ENCODE measurements at regions not wholly inside any gene's neighbourhood (a gene's known extent, or its start where the extent isn't known, plus 50 kb on each side); places are given as distances from the start of the nearest gene placed in this dataset.

- Histone ChIP-seq H3K27me3 (no peaks in the 10 kb centered on the region), H3K36me3 (replicated peaks in 1 of 2) (no peaks in the 10 kb centered on the region), H3K4me1 (replicated peaks in 1 of 2) (no peaks in the 10 kb centered on the region), H3K4me3 (no peak overlapping the region), H3K27ac (no peak overlapping the region), H3K9me3 (replicated peaks in 1 of 3) (no peaks in the 10 kb centered on the region)
- DNase-seq = no peak
- intact Hi-C loops (cut with DNase I) = no loop called here
- WGBS, 4 donors = 57 to 74% (median 67%) methylated on average over 10 of the region's 10 CpGs
- TF ChIP-seq CTCF (IDR thresholded peaks at IDR 0.05) (no peak), POLR2A (IDR thresholded peaks at IDR 0.05) (no peak)
Observed at GRCh38 chr14:30297876-30298795, 260.8 kb upstream of the G2E3 start.

GRCh38 chr14:30299915-30300314 is 259.0 kb upstream of the G2E3 start:
- WGBS, 4 donors = 71 to 77% (median 75%) methylated on average over 8 of the region's 8 CpGs
- intact Hi-C loops (cut with DNase I) = no loop called here
- H3K27ac ChIP-seq = no peak overlapping the region

GRCh38 chr14:30303350-30303749 is 255.6 kb upstream of the G2E3 start:
- intact Hi-C loops (cut with DNase I) = no loop called here
- no peaks in the 10 kb centered on the region for H3K9me3 ChIP-seq (replicated peaks in 1 of 3)
- H3K27me3 ChIP-seq = no peaks in the 10 kb centered on the region
- no peak for TF ChIP-seq CTCF (IDR thresholded peaks at IDR 0.05)
- no peak for TF ChIP-seq POLR2A (IDR thresholded peaks at IDR 0.05)
- no peaks in the 10 kb centered on the region for H3K36me3 ChIP-seq (replicated peaks in 1 of 2)
- no peak for DNase-seq
- 71 to 75% (median 73%) methylated on average over 1 of the region's 1 CpG for WGBS, 4 donors
- H3K4me1 ChIP-seq (replicated peaks in 1 of 2) = no peaks in the 10 kb centered on the region
- H3K4me3 ChIP-seq = no peak overlapping the region
- no peak overlapping the region for H3K27ac ChIP-seq

More at GRCh38 chr14:30299915-30300314, 259.0 kb upstream of the G2E3 start:
- DNase-seq = no peak
- TF ChIP-seq CTCF (IDR thresholded peaks at IDR 0.05) = no peak
- no peak for TF ChIP-seq POLR2A (IDR thresholded peaks at IDR 0.05)
- Histone ChIP-seq H3K4me3 (no peak overlapping the region), H3K36me3 (replicated peaks in 1 of 2) (no peaks in the 10 kb centered on the region), H3K4me1 (replicated peaks in 1 of 2) (no peaks in the 10 kb centered on the region), H3K27me3 (no peaks in the 10 kb centered on the region), H3K9me3 (replicated peaks in 1 of 3) (no peaks in the 10 kb centered on the region)

- Histone ChIP-seq H3K27ac (no peak overlapping the region), H3K4me1 (replicated peaks in 1 of 2) (no peaks in the 10 kb centered on the region), H3K27me3 (no peaks in the 10 kb centered on the region), H3K36me3 (replicated peaks in 1 of 2) (no peaks in the 10 kb centered on the region), H3K9me3 (replicated peaks in 1 of 3) (no peaks in the 10 kb centered on the region), H3K4me3 (no peak overlapping the region)
- intact Hi-C loops (cut with DNase I) = no loop called here
- no peak for DNase-seq
- WGBS, 4 donors = 53 to 74% (median 64%) methylated on average over 1 of the region's 1 CpG
- TF ChIP-seq CTCF (IDR thresholded peaks at IDR 0.05) = no peak
- TF ChIP-seq POLR2A (IDR thresholded peaks at IDR 0.05) = no peak
Observed at GRCh38 chr14:30305346-30305745, 253.6 kb upstream of the G2E3 start.
